Breast epithelium (tissue), 4 donors: ENCODE measurements at regions not wholly inside any gene's neighbourhood (a gene's known extent, or its start where the extent isn't known, plus 50 kb on each side); places are given as distances from the start of the nearest gene placed in this dataset.

Source experiments
- DNase-seq, 2 donors: peaks; one replicate each; pipeline ENCODE4 v3.0.0-alpha.2; 2019; ENCODE audit warnings: low spot score in 2 of 2
- H3K27ac ChIP-seq, 2 donors: fragments of 200-600 bp; sonication (generic) in 1 of 2; one replicate each; pipeline ENCODE4 v1.5.1; 2016 to 2019; ENCODE audit warnings: mild to moderate bottlenecking in 1 of 2
- H3K27me3 ChIP-seq, 2 donors: fragments of 200-600 bp; sonication (generic) in 1 of 2; one replicate each; pipeline versions ENCODE4 v1.5.1 to v1.6.0; 2017 to 2019; ENCODE audit warnings: control low read depth in 1 of 2, mild to moderate bottlenecking in 1 of 2
- H3K36me3 ChIP-seq: fragments of 200-600 bp; one replicate; pipeline ENCODE4 v1.5.1; 2019
- H3K4me1 ChIP-seq, 2 donors: fragments of 200-600 bp; sonication (generic); one replicate each; pipeline ENCODE4 v1.5.1; 2016 to 2019; ENCODE audit warnings: control low read depth in 1 of 2
- H3K4me3 ChIP-seq, 3 donors: fragments of 200-600 bp; sonication (generic); 1 replicate in 2 of 3; 2 replicates in 1 of 3; pipeline ENCODE4 v1.5.1; 2016 to 2019; ENCODE audit warnings: mild to moderate bottlenecking in 3 of 3, moderate library complexity in 2 of 3
- H3K9me3 ChIP-seq, 2 donors: fragments of 200-600 bp; sonication (generic) in 1 of 2; one replicate each; pipeline ENCODE4 v1.5.1; 2016 to 2019; ENCODE audit warnings: control low read depth in 1 of 2
- POLR2A ChIP-seq: fragments of 450-650 bp; IDR thresholded peaks from one replicate; pipeline ENCODE4 v1.6.1; 2016; ENCODE audit warnings: antibody characterized with exemption, mild to moderate bottlenecking, moderate library complexity
- POLR2AphosphoS5 ChIP-seq, 3 donors: sonication (generic); formaldehyde crosslinking; IDR thresholded peaks; one replicate each; pipeline ENCODE4 v1.6.1; 2017; ENCODE audit warnings: antibody characterized with exemption in 3 of 3
- intact Hi-C: fragments of 100-400 bp; cut with DNase I; formaldehyde crosslinking; loops from one replicate; pipeline ENCODE4 v1.15.1; 2023; ENCODE audit warnings: low total_unique reads
- TF ChIP-seq, protein P1 (sequence below), 3 donors: fragments of 450-650 bp; IDR thresholded peaks; one replicate each; pipeline ENCODE4 v1.5.1; 2016 to 2017; ENCODE audit warnings: antibody characterized with exemption in 3 of 3, mild to moderate bottlenecking in 3 of 3, moderate library complexity in 3 of 3

- no peak overlapping the region for H3K4me3 ChIP-seq
- intact Hi-C loops: no loop called here
- TF ChIP-seq POLR2AphosphoS5 (IDR thresholded peaks at IDR 0.05) (no peak), POLR2A (no peak)
- TF ChIP-seq, protein P1, sequence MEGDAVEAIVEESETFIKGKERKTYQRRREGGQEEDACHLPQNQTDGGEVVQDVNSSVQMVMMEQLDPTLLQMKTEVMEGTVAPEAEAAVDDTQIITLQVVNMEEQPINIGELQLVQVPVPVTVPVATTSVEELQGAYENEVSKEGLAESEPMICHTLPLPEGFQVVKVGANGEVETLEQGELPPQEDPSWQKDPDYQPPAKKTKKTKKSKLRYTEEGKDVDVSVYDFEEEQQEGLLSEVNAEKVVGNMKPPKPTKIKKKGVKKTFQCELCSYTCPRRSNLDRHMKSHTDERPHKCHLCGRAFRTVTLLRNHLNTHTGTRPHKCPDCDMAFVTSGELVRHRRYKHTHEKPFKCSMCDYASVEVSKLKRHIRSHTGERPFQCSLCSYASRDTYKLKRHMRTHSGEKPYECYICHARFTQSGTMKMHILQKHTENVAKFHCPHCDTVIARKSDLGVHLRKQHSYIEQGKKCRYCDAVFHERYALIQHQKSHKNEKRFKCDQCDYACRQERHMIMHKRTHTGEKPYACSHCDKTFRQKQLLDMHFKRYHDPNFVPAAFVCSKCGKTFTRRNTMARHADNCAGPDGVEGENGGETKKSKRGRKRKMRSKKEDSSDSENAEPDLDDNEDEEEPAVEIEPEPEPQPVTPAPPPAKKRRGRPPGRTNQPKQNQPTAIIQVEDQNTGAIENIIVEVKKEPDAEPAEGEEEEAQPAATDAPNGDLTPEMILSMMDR (IDR thresholded peaks at IDR 0.05): no peak
- H3K27me3 ChIP-seq: no peaks in the 10 kb centered on the region
- H3K27ac ChIP-seq: no peak overlapping the region
- DNase-seq: no peak
- H3K36me3 ChIP-seq: no peaks in the 10 kb centered on the region
- no peaks in the 10 kb centered on the region for H3K4me1 ChIP-seq
- H3K9me3 ChIP-seq: no peaks in the 10 kb centered on the region
Measured at GRCh38 chr3:29077356-29077755, 203.5 kb upstream of the RBMS3 start.

DNA sequence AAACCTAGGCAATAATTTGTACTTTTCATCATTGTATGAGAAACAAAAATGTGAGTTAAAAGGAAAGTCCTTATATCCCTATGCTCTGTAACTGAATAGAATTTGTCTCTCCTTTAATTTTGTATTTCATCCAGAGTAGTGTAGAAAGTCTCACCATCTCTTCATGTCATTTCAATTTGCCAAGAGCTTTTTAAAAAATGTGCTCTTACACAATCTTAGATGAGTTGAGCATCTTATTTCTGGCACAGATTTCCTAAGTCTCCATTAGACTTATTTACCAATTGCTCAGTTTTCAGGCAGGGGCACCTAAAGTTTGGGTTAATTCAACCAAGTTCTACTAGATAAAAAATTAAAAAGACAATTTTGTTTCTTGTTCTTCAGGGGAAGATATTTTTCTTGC, 201.5 kb upstream of the RBMS3 start:
- intact Hi-C loops: no loop called here
- no peak for DNase-seq
- Histone ChIP-seq H3K27ac (no peak overlapping the region), H3K9me3 (no peaks in the 10 kb centered on the region), H3K4me3 (no peak overlapping the region), H3K27me3 (no peaks in the 10 kb centered on the region), H3K36me3 (no peaks in the 10 kb centered on the region), H3K4me1 (no peaks in the 10 kb centered on the region)
- TF ChIP-seq, protein P1 (IDR thresholded peaks at IDR 0.05): no peak
- TF ChIP-seq POLR2A: no peak

- H3K36me3 ChIP-seq: no peaks in the 10 kb centered on the region
- no peaks in the 10 kb centered on the region for H3K27me3 ChIP-seq
- H3K9me3 ChIP-seq: no peaks in the 10 kb centered on the region
- H3K4me3 ChIP-seq: no peak overlapping the region
- DNase-seq: no peak
- TF ChIP-seq, protein P1 (IDR thresholded peaks at IDR 0.05): no peak
- TF ChIP-seq POLR2A (no peak), POLR2AphosphoS5 (IDR thresholded peaks at IDR 0.05) (no peak)
- H3K4me1 ChIP-seq: no peaks in the 10 kb centered on the region
- intact Hi-C loops: no loop called here
- H3K27ac ChIP-seq: no peak overlapping the region
Measured at GRCh38 chr3:29080967-29081366, 199.9 kb upstream of the RBMS3 start.

GRCh38 chr3:29083081-29083480, 197.8 kb upstream of the RBMS3 start:
- Histone ChIP-seq H3K27me3 (no peaks in the 10 kb centered on the region), H3K9me3 (no peaks in the 10 kb centered on the region), H3K4me1 (no peaks in the 10 kb centered on the region), H3K36me3 (no peaks in the 10 kb centered on the region), H3K4me3 (no peak overlapping the region), H3K27ac (no peak overlapping the region)
- DNase-seq: no peak
- intact Hi-C loops: no loop called here
- TF ChIP-seq, protein P1 (IDR thresholded peaks at IDR 0.05): no peak
- TF ChIP-seq POLR2A (no peak), POLR2AphosphoS5 (IDR thresholded peaks at IDR 0.05) (no peak)

DNA sequence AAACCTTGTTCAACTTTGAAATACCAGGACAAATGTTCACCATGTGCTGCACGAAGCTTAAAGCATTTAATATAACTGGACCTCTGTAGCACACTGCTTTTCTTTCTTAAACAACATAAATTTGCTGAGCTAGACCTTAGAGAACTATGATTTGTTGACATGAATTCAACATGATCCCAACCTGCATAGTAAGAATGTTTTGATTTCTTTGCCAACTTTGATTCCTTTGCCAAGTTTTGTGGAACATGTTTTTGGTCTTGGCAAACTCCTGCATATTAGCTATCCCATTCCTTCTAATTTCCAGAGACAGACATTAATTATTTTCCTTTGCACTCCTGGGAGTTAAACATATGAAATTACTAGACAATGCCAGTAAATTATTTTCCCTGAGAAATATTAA, 197.2 kb upstream of the RBMS3 start:
- Histone ChIP-seq H3K27me3 (no peaks in the 10 kb centered on the region), H3K9me3 (no peaks in the 10 kb centered on the region), H3K4me3 (no peak overlapping the region), H3K27ac (no peak overlapping the region), H3K4me1 (no peaks in the 10 kb centered on the region), H3K36me3 (no peaks in the 10 kb centered on the region)
- no peak for DNase-seq
- intact Hi-C loops: no loop called here
- no peak for TF ChIP-seq POLR2A
- TF ChIP-seq, protein P1 (IDR thresholded peaks at IDR 0.05): no peak
- TF ChIP-seq POLR2AphosphoS5 (IDR thresholded peaks at IDR 0.05): no peak
